NCI-H2107 treated with DMSO at 0.1 percent for 48 hours (cell line): ENCODE measurements at regions not wholly inside any gene's neighbourhood (a gene's known extent, or its start where the extent isn't known, plus 50 kb on each side); places are given as distances from the start of the nearest gene placed in this dataset.

Experiments used
- DNase-seq: peaks from one replicate; lab custom pipeline; 2025; ENCODE audit not compliant: unreplicated experiment; lab: John Stamatoyannopoulos, UW

DNA sequence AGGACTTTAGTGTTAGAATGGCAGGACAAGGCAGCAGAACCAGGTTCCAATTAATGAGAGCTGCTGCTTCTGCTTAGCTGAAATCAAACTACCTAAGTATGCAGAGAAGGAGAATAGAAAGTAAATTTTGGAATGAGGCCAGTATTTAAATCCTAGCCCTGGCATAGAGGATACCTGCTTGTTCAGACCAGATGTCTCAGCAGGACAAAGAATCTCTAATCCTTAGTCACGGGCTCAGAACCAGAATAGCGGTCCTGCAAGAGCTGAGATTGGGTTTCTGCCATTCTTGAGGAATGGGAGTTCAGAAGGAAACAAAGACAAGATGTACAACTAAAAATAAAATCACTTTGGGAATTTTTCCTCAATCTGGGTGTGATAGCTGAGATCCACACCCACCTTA lies 550.8 kb upstream of the TMEM132C start:
- no peak for DNase-seq

DNA sequence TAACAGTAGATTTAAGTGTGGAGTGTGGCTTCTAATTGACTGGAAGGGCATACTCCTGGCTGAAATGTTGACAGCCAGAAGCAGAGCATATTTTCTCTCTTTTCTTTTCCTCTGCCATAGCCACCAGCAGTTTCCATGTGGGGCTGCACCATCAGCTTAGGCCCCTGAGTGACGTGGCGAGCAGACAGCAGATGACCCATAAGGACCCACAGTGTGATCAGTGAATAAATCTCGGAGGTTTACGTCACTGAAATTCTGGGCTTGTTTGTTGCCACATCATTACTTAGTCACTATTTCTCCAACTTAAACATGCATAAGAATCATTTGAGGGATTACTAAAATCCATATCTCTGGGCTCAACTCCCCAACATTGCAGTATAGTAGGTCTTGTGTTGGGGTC lies 549.7 kb upstream of the TMEM132C start:
- DNase-seq, result no peak

DNA sequence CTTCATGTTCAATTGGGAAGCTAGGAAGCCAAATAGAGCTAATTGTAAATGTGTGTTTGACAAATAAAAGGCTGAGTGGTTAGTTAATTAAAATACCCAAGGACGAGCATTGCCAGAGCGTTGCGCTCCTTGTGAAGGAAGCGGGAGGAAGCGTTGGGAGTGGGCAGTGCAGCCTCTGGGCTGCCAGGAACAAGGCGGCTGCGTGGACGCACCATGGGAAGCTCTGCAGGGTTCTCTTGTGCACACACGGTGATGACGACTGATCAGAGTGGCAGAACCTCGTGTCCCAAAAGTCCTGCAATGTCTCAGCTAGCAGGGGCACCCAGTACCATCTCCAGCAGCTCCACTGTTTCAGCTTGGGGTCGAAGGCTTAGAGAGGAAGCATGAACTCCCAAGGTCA lies 546.6 kb upstream of the TMEM132C start:
- DNase-seq, result no peak

DNA sequence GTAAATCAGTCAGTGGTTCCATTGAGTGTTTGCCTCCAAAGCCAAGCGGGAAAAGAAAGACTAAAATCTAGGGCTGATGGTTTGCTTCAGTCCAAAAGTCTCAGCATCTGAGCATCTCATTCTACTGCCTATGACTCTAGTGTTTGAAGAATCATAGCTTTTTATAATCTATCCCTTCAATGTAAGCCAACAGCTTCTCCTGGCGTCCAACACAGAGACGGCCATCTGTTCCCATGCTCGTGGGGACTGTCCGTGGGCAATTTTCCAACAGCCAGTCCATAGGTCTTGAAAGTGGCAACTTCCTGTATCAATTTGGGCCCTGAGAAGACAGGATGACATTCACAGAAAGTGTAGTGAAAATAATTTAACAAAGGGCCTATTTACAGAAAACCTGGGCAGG lies 544.4 kb upstream of the TMEM132C start:
- no peak for DNase-seq

DNA sequence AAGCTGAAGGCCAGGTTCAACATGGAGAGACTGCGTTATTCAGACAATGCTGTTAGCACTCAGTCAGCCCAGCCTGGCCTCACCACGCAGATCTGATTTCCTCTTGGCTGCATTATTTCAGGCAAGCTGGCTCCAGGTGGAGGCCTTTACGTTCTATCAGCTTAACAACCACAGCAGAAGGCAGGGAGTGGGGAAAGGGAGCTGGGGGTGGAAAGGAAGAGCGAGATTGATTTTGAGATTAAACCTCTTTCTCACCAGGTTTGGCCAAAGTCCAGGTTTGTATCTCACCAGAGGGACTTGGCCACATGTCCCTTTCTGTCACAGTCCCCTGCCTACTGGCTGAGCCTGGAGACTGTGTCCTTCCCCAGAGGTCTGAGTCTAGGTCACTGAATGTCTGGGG lies 543.7 kb upstream of the TMEM132C start:
- no peak for DNase-seq

DNA sequence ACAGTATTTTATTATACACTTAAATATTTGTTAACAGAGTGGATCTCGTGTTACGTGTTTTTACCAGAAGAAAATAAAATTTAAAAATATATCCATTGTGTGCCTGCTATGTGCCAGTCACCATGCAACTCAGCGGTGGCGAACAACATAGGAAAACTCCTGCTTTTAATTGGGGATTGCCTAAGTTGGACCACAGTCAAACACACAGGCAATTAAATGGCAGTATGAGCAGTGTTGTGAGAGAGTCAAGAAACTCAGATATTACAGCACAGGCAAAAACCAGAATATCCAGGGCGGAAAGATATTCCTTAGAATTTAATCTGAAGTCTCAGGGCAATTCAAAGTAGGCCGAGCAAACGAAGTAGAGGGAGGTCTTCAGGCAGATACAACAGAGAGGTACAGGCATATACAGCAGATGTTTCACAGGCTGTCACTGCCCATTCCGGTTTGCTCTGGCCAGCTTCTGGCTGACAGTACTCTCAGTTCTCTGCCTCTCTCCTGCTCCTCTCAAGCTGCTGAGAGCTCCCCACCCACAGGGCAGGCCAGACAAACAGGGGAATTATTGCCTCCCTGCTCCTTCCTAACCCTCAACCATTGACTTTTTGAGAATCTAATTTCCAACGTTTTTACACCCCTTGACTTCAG lies 540.2 kb upstream of the TMEM132C start:
- no peak for DNase-seq

DNA sequence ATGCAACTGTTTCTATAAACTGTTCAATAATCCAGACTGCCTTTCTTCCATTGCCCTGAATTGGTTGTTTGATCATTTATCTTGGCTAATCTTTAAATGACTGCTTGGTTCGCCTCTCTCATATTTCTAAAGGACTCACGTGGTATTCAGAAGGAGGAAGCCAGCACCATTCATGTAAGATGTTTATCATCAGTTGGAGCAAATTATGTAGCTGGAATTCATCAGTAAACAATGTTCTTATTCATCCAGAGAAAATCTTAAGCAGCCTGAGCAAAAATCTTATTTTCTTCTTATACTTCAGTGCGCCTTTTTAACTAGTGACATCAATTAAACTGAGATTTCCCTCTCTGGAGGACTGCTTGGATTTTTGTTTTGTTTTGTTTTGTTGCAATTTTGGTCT lies 538.7 kb upstream of the TMEM132C start:
- DNase-seq, result no peak

DNA sequence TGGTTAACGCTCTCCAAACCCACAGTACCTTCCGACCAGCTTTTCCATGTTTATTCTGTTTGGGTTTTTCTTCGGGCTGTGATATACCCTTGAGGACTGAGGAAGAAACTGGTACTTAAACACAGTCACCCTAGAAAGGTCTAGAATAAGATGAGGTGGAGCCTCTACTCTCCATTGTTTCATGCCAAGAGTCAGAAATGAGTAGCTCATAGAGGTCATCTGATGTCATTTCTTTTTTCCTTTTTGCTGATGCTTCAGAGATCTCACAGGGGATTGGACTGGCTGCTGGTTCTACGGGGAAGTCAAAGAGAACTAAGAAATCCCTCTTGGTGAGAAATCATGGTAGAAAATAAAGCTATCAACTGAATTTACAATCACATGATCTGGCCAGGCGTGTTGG lies 538.2 kb upstream of the TMEM132C start:
- no peak for DNase-seq

DNA sequence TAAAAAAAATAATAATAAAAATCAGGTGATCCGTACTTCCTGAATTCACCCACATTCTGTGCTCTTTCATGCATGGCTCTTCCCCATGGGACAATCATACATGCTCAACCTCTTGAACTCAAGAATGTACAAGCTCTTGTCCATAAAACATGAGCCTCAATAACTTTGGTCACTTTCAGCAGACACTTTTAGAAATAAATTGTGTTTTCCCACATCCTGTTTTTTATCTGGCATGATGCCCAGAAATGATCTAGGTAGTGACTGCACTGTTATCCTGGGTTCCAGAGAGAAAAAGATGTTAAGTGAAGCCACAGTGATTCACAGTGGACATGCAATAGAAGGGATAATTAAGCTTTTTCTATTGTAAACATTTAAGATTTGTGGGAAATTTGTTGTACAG lies 537.6 kb upstream of the TMEM132C start:
- no peak for DNase-seq

DNA sequence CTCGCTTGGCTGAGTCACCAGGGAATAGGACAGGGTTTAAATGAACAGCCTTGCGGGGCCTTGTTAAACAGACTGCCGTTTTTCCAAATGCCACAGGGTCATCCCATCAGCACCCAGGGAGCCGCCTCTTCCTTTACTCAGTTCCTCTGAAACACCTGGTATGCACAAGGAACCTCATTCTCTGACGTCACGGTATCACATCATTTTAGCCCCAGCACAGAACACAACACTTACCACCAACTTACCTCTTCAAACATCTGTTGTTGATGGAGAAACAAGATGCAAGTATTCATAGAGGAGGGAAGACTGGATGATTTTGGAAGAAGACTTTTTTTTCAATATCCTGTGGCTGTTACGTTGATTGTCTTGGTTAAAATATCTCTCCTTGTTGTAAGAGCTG lies 535.3 kb upstream of the TMEM132C start:
- no peak for DNase-seq

DNA sequence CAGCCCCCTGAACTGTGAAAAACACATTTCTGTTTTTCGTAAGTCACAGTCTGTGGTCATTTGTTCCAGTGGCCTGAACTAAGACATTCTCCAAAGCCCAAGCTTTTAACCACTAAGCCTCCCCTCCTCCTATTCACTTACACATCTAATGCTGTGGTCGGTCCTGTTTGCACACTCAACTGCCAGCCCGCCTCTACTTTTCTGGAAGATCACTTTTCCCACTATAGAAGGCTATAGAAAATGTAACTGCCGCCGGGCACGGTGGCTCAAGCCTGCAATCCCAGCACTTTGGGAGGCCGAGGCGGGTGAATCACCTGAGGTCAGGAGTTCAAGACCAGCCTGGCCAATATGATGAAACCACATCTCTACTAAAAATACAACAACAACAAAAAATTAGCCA lies 524.7 kb upstream of the TMEM132C start:
- DNase-seq, result no peak

DNA sequence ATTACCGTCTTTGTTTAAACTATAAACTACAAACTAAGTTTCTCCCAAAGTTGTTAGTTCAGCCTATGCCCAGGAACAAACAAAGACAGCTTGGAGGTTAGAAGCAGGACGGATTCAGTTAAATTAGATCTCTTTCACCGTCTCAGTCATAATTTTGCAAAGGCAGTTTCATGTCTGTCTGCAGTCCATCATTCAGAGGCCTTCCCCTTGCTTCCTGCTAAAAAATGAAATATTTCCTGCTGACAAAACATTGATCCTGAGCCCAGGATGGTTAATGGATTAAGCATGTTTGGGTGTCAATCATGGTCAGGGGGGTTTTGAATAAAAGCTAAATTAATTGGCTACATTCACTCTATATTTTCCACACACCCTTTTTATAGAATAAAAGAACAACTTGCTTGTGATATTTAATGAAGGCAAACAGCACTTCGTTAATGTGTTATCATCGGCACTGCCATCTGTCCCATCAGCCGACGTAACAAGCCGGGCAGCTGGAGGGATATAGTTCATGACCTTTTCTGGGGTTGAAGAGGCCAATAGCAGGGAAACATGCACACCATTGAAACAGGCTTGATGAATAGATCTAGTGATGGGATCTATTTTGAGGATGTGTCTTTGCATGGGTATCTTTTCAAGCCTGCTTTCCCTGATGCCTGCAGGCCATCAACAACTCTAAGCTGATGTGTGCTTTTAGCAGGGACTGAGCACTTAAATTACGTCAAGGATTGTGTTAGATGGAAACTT lies 521.3 kb upstream of the TMEM132C start:
- no peak for DNase-seq

DNA sequence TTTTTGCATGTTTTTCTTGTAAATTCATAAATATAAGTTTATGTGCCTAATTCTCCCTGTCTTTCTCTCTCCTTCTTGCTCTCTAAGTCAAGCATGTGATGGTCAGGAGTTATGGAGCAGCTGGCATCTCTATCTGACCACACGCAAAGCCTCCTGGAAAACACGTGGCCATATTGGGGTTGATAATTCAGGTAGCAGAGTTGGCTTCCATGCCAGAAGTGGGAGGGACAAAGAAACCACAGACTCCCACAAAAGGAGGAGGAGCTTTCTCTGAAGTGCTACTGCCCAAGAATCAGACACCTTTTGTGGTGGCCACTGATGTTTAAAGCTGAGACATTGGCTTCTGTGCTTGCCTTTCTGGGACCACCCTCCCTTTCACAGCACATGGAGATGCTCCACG lies 517.6 kb upstream of the TMEM132C start:
- no peak for DNase-seq

DNA sequence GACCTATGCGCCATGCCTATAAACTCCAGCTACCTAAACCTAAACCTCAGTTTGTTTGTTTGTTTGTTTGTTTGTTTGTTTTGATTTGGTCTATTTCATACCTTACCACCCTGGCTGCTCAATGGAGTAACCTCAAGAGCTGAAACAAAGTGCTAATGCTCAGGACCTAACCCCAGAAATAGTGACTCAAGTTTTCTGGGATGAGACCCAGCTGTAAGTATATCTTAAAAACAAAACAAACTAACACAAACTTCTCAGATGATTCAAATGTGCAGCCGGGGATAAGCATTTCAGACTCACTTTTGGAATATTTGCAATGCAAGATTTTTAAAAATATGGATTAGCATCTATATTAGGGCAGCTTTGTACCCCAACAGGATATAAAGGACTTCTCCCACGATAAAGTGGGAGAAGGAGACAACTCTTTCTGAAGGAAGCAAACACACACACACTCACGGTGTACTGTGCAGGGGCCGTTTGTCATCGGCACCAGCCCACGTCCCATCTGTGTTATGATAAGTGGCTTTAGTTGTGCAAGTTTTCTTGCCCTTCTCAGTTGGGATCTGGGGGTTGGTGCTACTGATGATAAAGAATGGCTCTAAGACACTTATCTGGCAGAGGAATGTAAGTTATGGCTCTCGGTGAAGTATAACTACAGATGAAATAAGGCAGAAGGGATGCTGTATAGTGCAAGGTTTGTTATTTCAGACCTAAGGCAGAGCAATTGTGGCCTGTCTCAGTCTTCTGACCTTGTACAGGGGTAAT lies 516.7 kb upstream of the TMEM132C start:
- no peak for DNase-seq

DNA sequence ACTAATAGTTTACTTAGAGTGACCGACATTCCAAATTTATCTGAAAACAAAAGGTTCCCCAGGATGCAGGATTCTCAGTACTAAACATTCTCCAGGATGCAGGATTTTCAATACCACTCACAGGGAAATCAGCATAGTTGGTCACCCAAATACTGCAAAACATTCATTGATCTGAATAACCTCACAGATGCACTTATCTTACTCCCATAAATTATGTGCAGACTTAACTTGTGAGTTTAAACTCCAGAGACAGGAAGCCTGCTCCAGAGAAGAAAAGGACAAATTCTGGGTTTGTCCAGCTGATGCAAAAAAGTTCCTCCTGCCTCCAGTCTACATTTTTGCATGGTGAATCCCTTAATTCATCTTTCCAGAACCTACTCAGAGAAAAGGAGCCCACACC lies 514.2 kb upstream of the TMEM132C start:
- no peak for DNase-seq

DNA sequence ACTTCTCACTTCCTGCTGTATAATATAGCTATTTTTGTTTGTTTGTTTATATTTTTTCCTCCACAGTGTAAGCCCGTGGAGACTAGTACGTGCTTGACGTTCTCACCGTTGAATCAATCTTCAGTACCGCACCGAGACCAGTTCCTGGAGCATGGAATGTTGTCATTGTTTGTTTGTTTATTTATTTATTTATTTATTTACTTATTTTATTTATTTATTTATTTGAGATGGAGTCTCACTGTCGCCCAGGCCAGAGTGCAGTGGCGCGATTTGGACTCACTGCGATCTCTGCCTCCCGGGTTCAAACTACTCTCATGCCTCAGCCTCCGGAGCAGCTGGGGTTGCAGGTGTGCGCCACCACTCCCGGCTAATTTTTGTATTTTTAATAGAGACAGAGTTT lies 506.6 kb upstream of the TMEM132C start:
- no peak for DNase-seq

DNA sequence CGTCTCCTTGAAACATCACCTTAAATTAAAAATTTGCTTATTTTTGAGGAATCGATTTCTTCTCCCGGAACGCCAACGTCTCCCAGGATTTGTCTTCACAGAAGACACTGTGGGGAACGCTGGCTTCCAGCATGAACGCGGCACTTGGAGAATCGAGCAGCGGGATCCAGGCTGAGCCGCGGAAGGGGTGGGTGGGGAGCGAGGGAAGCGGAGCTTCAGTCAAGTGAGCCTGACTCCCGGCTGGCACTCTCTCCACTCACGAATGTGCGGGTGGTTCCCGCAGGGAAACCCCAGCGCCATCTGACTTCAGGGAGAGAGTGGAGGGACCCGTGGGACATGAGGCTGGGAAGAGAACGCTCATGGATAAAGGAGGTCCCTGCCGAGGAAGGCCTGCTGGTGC lies 506.0 kb upstream of the TMEM132C start:
- DNase-seq, result no peak

DNA sequence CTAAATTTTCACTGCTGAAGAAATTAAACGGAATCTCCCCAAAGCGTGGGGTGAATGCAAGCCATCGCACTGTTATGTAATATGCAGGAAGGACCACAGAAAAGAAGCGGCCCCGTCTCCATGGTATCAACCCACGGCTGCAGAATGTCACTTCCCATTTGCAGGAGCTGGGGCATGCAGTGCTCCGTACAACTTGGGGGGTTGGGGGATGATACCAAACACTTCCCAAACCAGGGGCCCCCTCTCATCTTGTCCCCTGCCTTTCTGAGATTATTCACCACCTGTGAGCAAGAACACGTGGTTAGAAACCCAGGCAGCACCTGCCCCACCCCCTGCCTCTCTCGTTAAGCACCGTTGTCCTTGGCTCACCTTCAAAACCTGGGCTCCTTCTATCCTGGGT lies 505.1 kb upstream of the TMEM132C start:
- no peak for DNase-seq

DNA sequence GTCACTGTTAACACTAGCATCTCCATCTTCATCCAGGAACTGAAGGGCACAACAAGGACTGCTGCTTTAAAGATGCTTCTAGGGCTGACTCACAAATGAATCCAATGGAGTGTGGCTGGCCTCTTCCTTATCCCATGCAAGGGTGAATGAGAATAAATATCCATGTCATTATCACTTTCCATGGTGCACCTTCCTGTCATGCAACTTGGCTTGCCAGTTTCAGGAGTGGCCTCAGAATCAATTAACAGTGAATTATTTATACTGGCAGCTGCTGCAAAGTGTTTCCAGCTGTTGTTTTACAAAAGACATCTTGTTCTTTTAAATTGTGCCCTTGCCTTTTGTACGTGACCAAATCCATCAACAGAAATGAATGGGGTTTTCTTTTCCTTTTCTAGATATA lies 499.3 kb upstream of the TMEM132C start:
- DNase-seq, result no peak

DNA sequence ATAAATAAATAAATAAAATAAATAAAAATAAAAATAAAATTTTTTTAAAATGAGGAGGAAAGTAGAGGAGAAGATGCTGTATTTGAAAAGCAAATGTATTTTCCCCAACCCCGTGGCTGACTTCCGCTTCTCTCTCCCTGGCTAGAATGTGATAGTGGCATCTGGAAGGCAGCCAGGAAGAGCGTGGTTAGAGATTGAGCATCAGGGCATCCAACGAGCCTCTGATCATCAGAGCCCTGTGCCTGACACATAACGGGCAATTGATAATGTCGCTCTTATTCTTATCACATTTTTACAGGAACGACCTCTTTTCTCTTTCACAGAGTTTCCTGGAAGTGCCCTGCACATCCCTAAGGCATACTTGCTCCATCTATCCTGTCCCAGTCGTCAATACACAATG lies 496.9 kb upstream of the TMEM132C start:
- no peak for DNase-seq

DNA sequence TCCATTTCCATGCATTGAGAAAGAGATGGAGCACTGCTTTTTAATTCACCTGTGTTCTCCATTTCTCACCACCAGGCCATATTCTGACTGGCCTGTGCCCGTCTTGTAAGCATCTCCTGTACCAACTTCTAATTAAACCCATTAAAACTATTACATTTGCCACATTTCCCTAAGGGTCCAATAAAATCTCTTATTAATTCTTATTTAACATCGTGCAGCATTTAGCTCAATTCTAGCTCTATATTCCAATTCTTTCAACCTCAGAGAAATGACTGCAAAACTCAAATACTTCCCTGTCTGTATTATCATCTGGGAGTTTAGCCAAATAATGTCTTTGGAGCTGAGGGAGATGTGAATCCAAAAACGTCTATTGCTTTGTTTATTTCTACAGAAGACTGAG lies 495.4 kb upstream of the TMEM132C start:
- no peak for DNase-seq

DNA sequence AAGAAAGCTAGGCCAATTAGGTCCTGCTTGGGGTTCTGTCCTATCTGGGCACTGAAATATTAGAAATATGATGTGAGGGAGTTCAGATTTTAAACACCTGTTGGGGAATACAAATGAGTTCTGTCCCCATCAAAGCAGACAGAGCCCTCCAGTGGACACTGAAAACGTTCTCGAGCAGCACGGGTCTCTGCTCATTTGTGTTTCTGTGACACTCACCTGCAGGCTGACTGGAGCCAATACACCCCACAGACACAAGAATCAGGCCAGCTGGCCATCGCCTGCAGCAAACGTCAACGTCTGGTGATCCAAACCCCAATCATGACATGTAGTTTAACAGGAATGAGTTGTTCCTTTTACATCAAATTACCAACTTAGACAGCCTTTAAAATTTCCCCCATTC lies 493.4 kb upstream of the TMEM132C start:
- no peak for DNase-seq
